Mucosa of rectum (tissue), 2 donors: ENCODE measurements at regions not wholly inside any gene's neighbourhood (a gene's known extent, or its start where the extent isn't known, plus 50 kb on each side); places are given as distances from the start of the nearest gene placed in this dataset.
"Not testable (repeated sequence)": the region's sequence is repeated elsewhere in the genome, so short reads cannot be mapped to it uniquely, and the experiment has no call there.

Source experiments
- H3K27ac ChIP-seq, 2 donors: one replicate each; pipeline ENCODE4 v1.7.0; 2013; ENCODE audit warnings: inconsistent platforms in 2 of 2, low read depth in 2 of 2, low read length in 2 of 2
- H3K27me3 ChIP-seq, 2 donors: one replicate each; pipeline ENCODE4 v1.7.0; 2013; ENCODE audit warnings: low read length in 2 of 2; ENCODE audit not compliant: control insufficient read depth in 2 of 2, insufficient read depth in 2 of 2
- H3K36me3 ChIP-seq, 2 donors: one replicate each; pipeline ENCODE4 v1.7.0; 2013; ENCODE audit warnings: low read length in 2 of 2; ENCODE audit not compliant: control insufficient read depth in 2 of 2, insufficient read depth in 2 of 2
- H3K4me1 ChIP-seq, 2 donors: one replicate each; pipeline ENCODE4 v1.7.0; 2013; ENCODE audit warnings: low read length in 2 of 2, mild to moderate bottlenecking in 1 of 2; ENCODE audit not compliant: control insufficient read depth in 2 of 2, insufficient read depth in 2 of 2
- H3K4me3 ChIP-seq, 2 donors: one replicate each; pipeline ENCODE4 v1.7.0; 2013; ENCODE audit warnings: low read length in 2 of 2
- H3K9ac ChIP-seq, 2 donors: one replicate each; pipeline ENCODE4 v1.7.0; 2013; ENCODE audit warnings: low read length in 2 of 2, low read depth in 1 of 2, mild to moderate bottlenecking in 1 of 2
- H3K9me3 ChIP-seq, 2 donors: one replicate each; pipeline ENCODE4 v1.7.0; 2013; ENCODE audit warnings: low read length in 2 of 2; ENCODE audit not compliant: control insufficient read depth in 2 of 2
- donor health status: healthy.
- donor health status: Normal muscosa, but diverticular disease.

- not testable (repeated sequence) for H3K27ac ChIP-seq, H3K4me3 ChIP-seq, H3K9me3 ChIP-seq, H3K4me1 ChIP-seq, H3K27me3 ChIP-seq, H3K9ac ChIP-seq, H3K36me3 ChIP-seq
Observed at GRCh38 chr1:245102149-245102548, 52.6 kb upstream of the KIF26B start.

- Histone ChIP-seq H3K9me3 (no peaks in the 10 kb centered on the region), H3K36me3 (no peaks in the 10 kb centered on the region), H3K27me3 (no peaks in the 10 kb centered on the region), H3K4me3 (no peak overlapping the region), H3K27ac (no peak overlapping the region), H3K9ac (no peak overlapping the region), H3K4me1 (no peaks in the 10 kb centered on the region)
Observed at GRCh38 chr1:245099401-245099800, 55.4 kb upstream of the KIF26B start.

GRCh38 chr1:245098924-245099323 is 55.9 kb upstream of the KIF26B start:
- no peak overlapping the region for H3K4me3 ChIP-seq
- no peaks in the 10 kb centered on the region for H3K36me3 ChIP-seq
- H3K4me1 ChIP-seq = no peaks in the 10 kb centered on the region
- H3K27me3 ChIP-seq = no peaks in the 10 kb centered on the region
- H3K27ac ChIP-seq = no peak overlapping the region
- no peak overlapping the region for H3K9ac ChIP-seq
- H3K9me3 ChIP-seq = no peaks in the 10 kb centered on the region

- H3K4me3 ChIP-seq = no peak overlapping the region
- no peak overlapping the region for H3K27ac ChIP-seq
- no peaks in the 10 kb centered on the region for H3K27me3 ChIP-seq
- no peaks in the 10 kb centered on the region for H3K36me3 ChIP-seq
- H3K9ac ChIP-seq = no peak overlapping the region
- H3K9me3 ChIP-seq = no peaks in the 10 kb centered on the region
- H3K4me1 ChIP-seq = no peaks in the 10 kb centered on the region
Observed at GRCh38 chr1:245096311-245097066, 58.3 kb upstream of the KIF26B start.

- H3K27me3 ChIP-seq = no peaks in the 10 kb centered on the region
- no peaks in the 10 kb centered on the region for H3K4me1 ChIP-seq
- H3K9me3 ChIP-seq = no peaks in the 10 kb centered on the region
- H3K4me3 ChIP-seq = no peak overlapping the region
- H3K36me3 ChIP-seq = no peaks in the 10 kb centered on the region
- no peak overlapping the region for H3K9ac ChIP-seq
- no peak overlapping the region for H3K27ac ChIP-seq
Observed at GRCh38 chr1:245095903-245096302, 58.9 kb upstream of the KIF26B start.

GRCh38 chr1:245094954-245095353 is 59.8 kb upstream of the KIF26B start:
- H3K4me3 ChIP-seq = no peak overlapping the region

GRCh38 chr1:245094092-245094491 is 60.7 kb upstream of the KIF26B start:
- no peak overlapping the region for H3K27ac ChIP-seq
- H3K27me3 ChIP-seq = no peaks in the 10 kb centered on the region
- H3K4me1 ChIP-seq = no peaks in the 10 kb centered on the region
- H3K36me3 ChIP-seq = no peaks in the 10 kb centered on the region
- no peak overlapping the region for H3K9ac ChIP-seq
- H3K4me3 ChIP-seq = no peak overlapping the region
- H3K9me3 ChIP-seq = no peaks in the 10 kb centered on the region

More at GRCh38 chr1:245094954-245095353, 59.8 kb upstream of the KIF26B start:
- Histone ChIP-seq H3K9ac (no peak overlapping the region), H3K27me3 (no peaks in the 10 kb centered on the region), H3K27ac (no peak overlapping the region), H3K4me1 (no peaks in the 10 kb centered on the region), H3K36me3 (no peaks in the 10 kb centered on the region), H3K9me3 (no peaks in the 10 kb centered on the region)

- no peaks in the 10 kb centered on the region for H3K4me1 ChIP-seq
- no peak overlapping the region for H3K9ac ChIP-seq
- H3K36me3 ChIP-seq = no peaks in the 10 kb centered on the region
- no peaks in the 10 kb centered on the region for H3K27me3 ChIP-seq
- peak overlapping the region in 1 of 2 donors; percentile 5 for H3K27ac ChIP-seq
- H3K4me3 ChIP-seq = no peak overlapping the region
- H3K9me3 ChIP-seq = no peaks in the 10 kb centered on the region
Observed at GRCh38 chr1:245092638-245092976, 62.2 kb upstream of the KIF26B start.

GRCh38 chr1:245091818-245092637 is 62.8 kb upstream of the KIF26B start:
- H3K27ac ChIP-seq = peak overlapping the region in 1 of 2 donors; percentile 5
- H3K9me3 ChIP-seq = no peaks in the 10 kb centered on the region
- H3K4me3 ChIP-seq = no peak overlapping the region
- H3K36me3 ChIP-seq = no peaks in the 10 kb centered on the region
- H3K4me1 ChIP-seq = no peaks in the 10 kb centered on the region
- H3K27me3 ChIP-seq = no peaks in the 10 kb centered on the region
- H3K9ac ChIP-seq = no peak overlapping the region

- Histone ChIP-seq H3K27ac (no peak overlapping the region), H3K4me1 (no peaks in the 10 kb centered on the region), H3K36me3 (no peaks in the 10 kb centered on the region), H3K9me3 (no peaks in the 10 kb centered on the region), H3K4me3 (no peak overlapping the region), H3K27me3 (no peaks in the 10 kb centered on the region), H3K9ac (no peak overlapping the region)
Observed at GRCh38 chr1:245091171-245091621, 63.6 kb upstream of the KIF26B start.
